Lower lobe of right lung (tissue), 2 donors: ENCODE measurements at regions not wholly inside any gene's neighbourhood (a gene's known extent, or its start where the extent isn't known, plus 50 kb on each side); places are given as distances from the start of the nearest gene placed in this dataset.

Source experiments
- ATAC-seq, 2 donors: fragments of 200-7000 bp; cut with Tn5 transposase; one replicate each; pipeline ENCODE4 v1.9.1; 2020 to 2022; ENCODE audit warnings: mild to moderate bottlenecking in 2 of 2, moderate library complexity in 2 of 2
- DNase-seq: peaks from one replicate; pipeline ENCODE4 v3.0.0-alpha.2; 2020
- H3K27ac ChIP-seq: fragments of 200-600 bp; one replicate; pipeline ENCODE4 v1.8.0; 2022
- H3K27me3 ChIP-seq: fragments of 200-600 bp; one replicate; pipeline ENCODE4 v1.8.0; 2022; ENCODE audit warnings: low read depth
- H3K36me3 ChIP-seq: fragments of 200-600 bp; one replicate; pipeline ENCODE4 v1.8.0; 2022; ENCODE audit warnings: mild to moderate bottlenecking
- H3K4me1 ChIP-seq: fragments of 200-600 bp; one replicate; pipeline ENCODE4 v1.8.0; 2022
- H3K4me3 ChIP-seq: fragments of 200-600 bp; one replicate; pipeline ENCODE4 v1.8.0; 2022; ENCODE audit warnings: mild to moderate bottlenecking
- H3K9me3 ChIP-seq: fragments of 200-600 bp; one replicate; pipeline ENCODE4 v1.8.0; 2022
- CTCF ChIP-seq: fragments of 200-600 bp; IDR thresholded peaks from one replicate; pipeline ENCODE4 v1.8.0; 2022; ENCODE audit warnings: antibody characterized with exemption, mild to moderate bottlenecking
- intact Hi-C: fragments of 100-400 bp; cut with DNase I; formaldehyde crosslinking; loops from one replicate; pipeline ENCODE4 v1.11.0; 2022
- donor health status: DM: no; HTN: yes; CAD: no; lungs with severe emphysema.

GRCh38 chr2:118240276-118240675 is 152.0 kb downstream of the INSIG2 start:
- DNase-seq (no peak), ATAC-seq (no peak)
- Histone ChIP-seq H3K27me3 (no peaks in the 10 kb centered on the region), H3K27ac (no peak overlapping the region), H3K36me3 (no peaks in the 10 kb centered on the region), H3K4me1 (no peaks in the 10 kb centered on the region), H3K4me3 (no peak overlapping the region), H3K9me3 (no peaks in the 10 kb centered on the region)
- intact Hi-C loops: no loop called here
- TF ChIP-seq CTCF: no peak

GRCh38 chr2:118239284-118239683 is 151.0 kb downstream of the INSIG2 start:
- Histone ChIP-seq H3K36me3 (no peaks in the 10 kb centered on the region), H3K4me3 (no peak overlapping the region), H3K9me3 (no peaks in the 10 kb centered on the region), H3K27ac (no peak overlapping the region), H3K4me1 (no peaks in the 10 kb centered on the region), H3K27me3 (no peaks in the 10 kb centered on the region)
- ATAC-seq (no peak), DNase-seq (no peak)
- intact Hi-C loops: no loop called here
- no peak for TF ChIP-seq CTCF

- Histone ChIP-seq H3K27me3 (no peaks in the 10 kb centered on the region), H3K4me3 (no peak overlapping the region), H3K27ac (no peak overlapping the region), H3K36me3 (no peaks in the 10 kb centered on the region), H3K9me3 (no peaks in the 10 kb centered on the region), H3K4me1 (no peaks in the 10 kb centered on the region)
- intact Hi-C loops: no loop called here
- DNase-seq (no peak), ATAC-seq (no peak)
- no peak for TF ChIP-seq CTCF
Observed at GRCh38 chr2:118237451-118237850, 149.2 kb downstream of the INSIG2 start.

- H3K4me3 ChIP-seq: no peak overlapping the region
- no peak overlapping the region for H3K27ac ChIP-seq
- no peak for ATAC-seq
- DNase-seq: no peak
- no peaks in the 10 kb centered on the region for H3K9me3 ChIP-seq
- no peaks in the 10 kb centered on the region for H3K4me1 ChIP-seq
- H3K27me3 ChIP-seq: peaks cover 9% of the 10 kb centered on the region
- TF ChIP-seq CTCF: no peak
- H3K36me3 ChIP-seq: no peaks in the 10 kb centered on the region
- intact Hi-C loops: no loop called here
Observed at GRCh38 chr2:118232796-118233195, 144.5 kb downstream of the INSIG2 start.

- TF ChIP-seq CTCF: no peak
- no peak for DNase-seq
- H3K4me1 ChIP-seq: no peaks in the 10 kb centered on the region
- intact Hi-C loops: no loop called here
- no peak overlapping the region for H3K27ac ChIP-seq
- H3K36me3 ChIP-seq: no peaks in the 10 kb centered on the region
- peaks cover 12% of the 10 kb centered on the region for H3K27me3 ChIP-seq
- ATAC-seq: no peak
- no peaks in the 10 kb centered on the region for H3K9me3 ChIP-seq
- H3K4me3 ChIP-seq: no peak overlapping the region
Observed at GRCh38 chr2:118232391-118232790, 144.1 kb downstream of the INSIG2 start.

- no peak for ATAC-seq
- H3K36me3 ChIP-seq: no peaks in the 10 kb centered on the region
- intact Hi-C loops: no loop called here
- no peaks in the 10 kb centered on the region for H3K9me3 ChIP-seq
- no peaks in the 10 kb centered on the region for H3K4me1 ChIP-seq
- no peak overlapping the region for H3K4me3 ChIP-seq
- DNase-seq: no peak
- H3K27ac ChIP-seq: no peak overlapping the region
- peaks cover 16% of the 10 kb centered on the region for H3K27me3 ChIP-seq
- TF ChIP-seq CTCF: no peak
Observed at GRCh38 chr2:118231759-118232158, 143.5 kb downstream of the INSIG2 start.
